Hepatocyte (in vitro differentiated cells): ENCODE measurements at regions not wholly inside any gene's neighbourhood (a gene's known extent, or its start where the extent isn't known, plus 50 kb on each side); places are given as distances from the start of the nearest gene placed in this dataset.

Source experiments
- DNase-seq: peaks from one replicate; pipeline ENCODE4 v3.0.0-alpha.2; 2016; ENCODE audit warnings: low spot score
- H2AFZ ChIP-seq: fragments of 200-600 bp; sonication (generic); 2 replicates; pipeline ENCODE4 v1.6.0; 2016; ENCODE audit warnings: antibody characterized with exemption, mild to moderate bottlenecking
- H3K27ac ChIP-seq: fragments of 200-600 bp; sonication (generic); 2 replicates; pipeline ENCODE4 v1.5.1; 2016; ENCODE audit warnings: mild to moderate bottlenecking
- H3K27me3 ChIP-seq: fragments of 200-600 bp; sonication (generic); 2 replicates; pipeline ENCODE4 v1.6.1; 2016
- H3K36me3 ChIP-seq: fragments of 200-600 bp; sonication (generic); replicated peaks from 2 replicates; pipeline ENCODE4 v1.5.1; 2016; ENCODE audit warnings: low read depth; ENCODE audit not compliant: insufficient read depth
- H3K4me1 ChIP-seq: fragments of 200-600 bp; sonication (generic); 2 replicates; pipeline ENCODE4 v1.5.1; 2016; ENCODE audit warnings: mild to moderate bottlenecking, moderate library complexity; ENCODE audit not compliant: insufficient read depth
- H3K4me2 ChIP-seq: fragments of 200-600 bp; sonication (generic); 2 replicates; pipeline ENCODE4 v1.6.0; 2016
- H3K4me3 ChIP-seq: fragments of 200-600 bp; sonication (generic); 2 replicates; pipeline ENCODE4 v1.5.1; 2016; ENCODE audit warnings: mild to moderate bottlenecking
- H3K79me2 ChIP-seq: fragments of 200-600 bp; sonication (generic); 2 replicates; pipeline ENCODE4 v1.6.0; 2017; ENCODE audit warnings: mild to moderate bottlenecking
- H3K9me2 ChIP-seq: fragments of 200-600 bp; sonication (generic); replicated peaks from 2 replicates; pipeline ENCODE4 v1.6.0; 2017; ENCODE audit warnings: mild to moderate bottlenecking; ENCODE audit not compliant: insufficient read depth
- H3K9me3 ChIP-seq: fragments of 200-600 bp; sonication (generic); 2 replicates; pipeline ENCODE4 v1.5.1; 2016; ENCODE audit warnings: low read depth, mild to moderate bottlenecking
- H4K20me1 ChIP-seq: fragments of 200-600 bp; sonication (generic); 2 replicates; pipeline ENCODE4 v1.6.0; 2016; ENCODE audit warnings: mild to moderate bottlenecking; ENCODE audit not compliant: insufficient read depth, poor library complexity, severe bottlenecking
- EZH2 ChIP-seq: fragments of 200-600 bp; sonication (generic); IDR thresholded peaks from 2 replicates; pipeline ENCODE4 v1.6.1; 2016; ENCODE audit warnings: antibody characterized with exemption, mild to moderate bottlenecking, borderline replicate concordance
- EZH2phosphoT487 ChIP-seq: fragments of 200-600 bp; sonication (generic); IDR thresholded peaks from one replicate; pipeline ENCODE4 v1.6.1; 2018; ENCODE audit warnings: antibody characterized with exemption, mild to moderate bottlenecking, low read depth, moderate library complexity; ENCODE audit not compliant: unreplicated experiment, severe bottlenecking
- WGBS: methylation state at CpG from one replicate; pipeline ENCODE4 v1.1.6; 2016; ENCODE audit warnings: low lambda C conversion rate; ENCODE audit errors: missing lambda C conversion rate; 5-methylcytosine and 5-hydroxymethylcytosine counted together
- TF ChIP-seq, protein P1 (sequence below): fragments of 200-600 bp; sonication (generic); IDR thresholded peaks from 2 replicates; pipeline ENCODE4 v1.5.1; 2016; ENCODE audit warnings: antibody characterized with exemption, mild to moderate bottlenecking; ENCODE audit not compliant: poor library complexity

DNA sequence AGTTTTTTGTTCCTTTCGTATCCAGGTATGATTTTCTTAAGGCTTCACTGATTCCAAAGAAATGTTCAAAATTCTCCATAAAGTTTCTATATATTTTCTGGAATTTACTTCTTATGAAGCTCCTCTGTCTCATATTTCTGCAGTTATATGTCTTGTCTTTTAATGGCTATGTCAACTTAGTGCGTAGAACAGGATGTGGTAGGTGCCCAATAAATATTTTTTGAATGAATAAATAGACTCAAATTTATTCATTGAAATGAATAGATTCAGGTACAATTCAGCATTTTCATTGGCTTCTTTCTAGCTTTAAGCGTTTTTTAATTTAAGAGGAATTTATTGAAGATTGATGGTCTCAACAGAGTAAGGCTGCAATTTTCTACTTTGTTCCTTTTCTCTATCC, 231.9 kb upstream of the BOD1L1 start:
- H3K4me1 ChIP-seq, result peaks cover 22% of the 10 kb centered on the region
- no peaks in the 10 kb centered on the region for H3K36me3 ChIP-seq
- H3K4me3 ChIP-seq, result no peak overlapping the region
- no peaks in the 10 kb centered on the region for H3K9me3 ChIP-seq
- DNase-seq, result no peak
- H3K79me2 ChIP-seq, result no peaks in the 10 kb centered on the region
- no peaks in the 10 kb centered on the region for H4K20me1 ChIP-seq
- no peak overlapping the region for H2AFZ ChIP-seq
- no peaks in the 10 kb centered on the region for H3K27me3 ChIP-seq
- H3K27ac ChIP-seq, result no peak overlapping the region
- 95% methylated on average over 3 of the region's 3 CpGs for WGBS
- no peak overlapping the region for H3K4me2 ChIP-seq
- TF ChIP-seq EZH2phosphoT487, result no peak
- TF ChIP-seq, protein P1, sequence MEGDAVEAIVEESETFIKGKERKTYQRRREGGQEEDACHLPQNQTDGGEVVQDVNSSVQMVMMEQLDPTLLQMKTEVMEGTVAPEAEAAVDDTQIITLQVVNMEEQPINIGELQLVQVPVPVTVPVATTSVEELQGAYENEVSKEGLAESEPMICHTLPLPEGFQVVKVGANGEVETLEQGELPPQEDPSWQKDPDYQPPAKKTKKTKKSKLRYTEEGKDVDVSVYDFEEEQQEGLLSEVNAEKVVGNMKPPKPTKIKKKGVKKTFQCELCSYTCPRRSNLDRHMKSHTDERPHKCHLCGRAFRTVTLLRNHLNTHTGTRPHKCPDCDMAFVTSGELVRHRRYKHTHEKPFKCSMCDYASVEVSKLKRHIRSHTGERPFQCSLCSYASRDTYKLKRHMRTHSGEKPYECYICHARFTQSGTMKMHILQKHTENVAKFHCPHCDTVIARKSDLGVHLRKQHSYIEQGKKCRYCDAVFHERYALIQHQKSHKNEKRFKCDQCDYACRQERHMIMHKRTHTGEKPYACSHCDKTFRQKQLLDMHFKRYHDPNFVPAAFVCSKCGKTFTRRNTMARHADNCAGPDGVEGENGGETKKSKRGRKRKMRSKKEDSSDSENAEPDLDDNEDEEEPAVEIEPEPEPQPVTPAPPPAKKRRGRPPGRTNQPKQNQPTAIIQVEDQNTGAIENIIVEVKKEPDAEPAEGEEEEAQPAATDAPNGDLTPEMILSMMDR, result no peak
- no peak for TF ChIP-seq EZH2
- no peaks in the 10 kb centered on the region for H3K9me2 ChIP-seq

DNA sequence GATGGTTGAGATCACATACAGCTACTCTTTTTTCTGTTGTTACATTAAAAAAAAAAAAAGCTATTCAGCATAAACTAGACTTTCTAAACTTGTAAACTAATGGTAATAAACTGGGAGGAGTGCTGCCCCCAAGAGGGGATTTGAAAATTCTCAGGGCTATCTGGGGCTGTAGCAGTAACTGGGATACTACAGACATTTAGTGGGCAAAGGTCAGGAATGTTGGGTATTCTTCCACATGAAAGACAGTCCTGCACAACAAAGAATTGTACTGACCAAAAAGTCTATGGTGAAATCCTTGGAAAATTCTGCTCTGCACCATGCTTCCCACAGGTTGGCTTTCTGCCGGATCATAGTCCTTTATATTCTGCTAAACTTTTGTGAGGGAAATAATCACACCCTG, 232.6 kb upstream of the BOD1L1 start:
- Histone ChIP-seq H3K79me2 (no peaks in the 10 kb centered on the region), H3K9me2 (no peaks in the 10 kb centered on the region), H3K27me3 (no peaks in the 10 kb centered on the region), H3K4me2 (no peak overlapping the region), H3K4me3 (no peak overlapping the region), H3K9me3 (no peaks in the 10 kb centered on the region), H2AFZ (no peak overlapping the region), H3K4me1 (peaks cover 22% of the 10 kb centered on the region), H4K20me1 (no peaks in the 10 kb centered on the region), H3K36me3 (no peaks in the 10 kb centered on the region), H3K27ac (no peak overlapping the region)
- TF ChIP-seq, protein P1, result peak; percentile 20
- no peak for TF ChIP-seq EZH2phosphoT487
- TF ChIP-seq EZH2, result no peak
- 94% methylated on average over 1 of the region's 1 CpG for WGBS
- no peak for DNase-seq

DNA sequence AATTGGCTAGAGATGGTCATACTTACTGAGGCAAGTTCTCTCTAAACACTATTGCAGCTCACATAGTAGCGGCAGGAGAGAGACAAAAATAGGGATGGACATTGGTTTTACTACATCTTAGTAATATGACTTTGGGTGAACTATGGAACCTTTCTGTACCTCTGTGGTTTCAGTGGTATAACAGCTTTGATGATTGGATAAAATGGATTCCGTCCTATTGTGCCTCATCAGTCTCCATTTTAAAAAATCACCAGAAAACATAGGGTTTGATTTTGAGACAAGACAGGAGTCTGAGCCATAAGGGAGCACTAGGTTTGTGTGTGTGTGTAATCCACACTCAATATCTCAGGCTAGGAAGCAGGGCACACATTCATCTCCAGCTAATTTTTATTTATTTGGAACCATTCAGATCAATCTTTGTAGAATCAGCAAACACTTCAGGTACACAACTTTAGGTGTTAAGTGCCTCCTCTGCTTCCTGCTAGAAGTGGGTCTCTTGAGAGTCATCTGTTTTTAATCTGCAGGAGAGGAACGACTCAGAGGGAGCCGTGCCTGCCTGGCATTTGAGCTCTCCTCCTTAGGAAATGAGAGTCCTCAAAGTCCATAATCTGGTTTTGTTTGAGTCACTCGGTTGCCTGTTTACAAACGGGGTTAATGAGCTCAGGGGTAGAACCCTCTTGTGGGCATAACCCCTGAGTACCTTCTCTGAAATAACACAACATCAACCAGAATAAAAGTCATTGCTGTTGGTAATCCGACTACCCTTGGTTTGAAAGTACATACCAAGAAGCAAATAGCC, 238.5 kb upstream of the BOD1L1 start:
- TF ChIP-seq, protein P1, result no peak
- TF ChIP-seq EZH2phosphoT487, result no peak
- TF ChIP-seq EZH2, result no peak
- Histone ChIP-seq H3K9me3 (no peaks in the 10 kb centered on the region), H2AFZ (no peak overlapping the region), H3K9me2 (no peaks in the 10 kb centered on the region), H3K4me1 (no peaks in the 10 kb centered on the region), H3K36me3 (no peaks in the 10 kb centered on the region), H3K27me3 (no peaks in the 10 kb centered on the region), H3K79me2 (no peaks in the 10 kb centered on the region), H3K4me2 (no peak overlapping the region), H3K27ac (no peak overlapping the region), H3K4me3 (no peak overlapping the region), H4K20me1 (no peaks in the 10 kb centered on the region)
- DNase-seq, result no peak
- WGBS, result 43% methylated on average over 7 of the region's 7 CpGs
